H9 (cell line): ENCODE measurements at regions not wholly inside any gene's neighbourhood (a gene's known extent, or its start where the extent isn't known, plus 50 kb on each side); places are given as distances from the start of the nearest gene placed in this dataset.

Experiments
- DNase-seq: peaks from one replicate; pipeline ENCODE4 v3.0.0-alpha.2; 2017
- H2AFZ ChIP-seq: one replicate; pipeline ENCODE4 v1.6.1; 2013; ENCODE audit warnings: mild to moderate bottlenecking, low read length, control low read depth, moderate library complexity
- H2AK5ac ChIP-seq: 2 replicates; pipeline ENCODE4 v1.6.1; 2013; ENCODE audit warnings: low read length, control low read depth, mixed read lengths; ENCODE audit not compliant: insufficient read length
- H2BK120ac ChIP-seq: one replicate; pipeline ENCODE4 v1.6.1; 2013; ENCODE audit warnings: low read depth, mild to moderate bottlenecking, low read length, control low read depth, inconsistent platforms; ENCODE audit not compliant: poor library complexity, severe bottlenecking
- H2BK12ac ChIP-seq: 2 replicates; pipeline ENCODE4 v1.6.1; 2013; ENCODE audit warnings: low read length, control low read depth, mixed read lengths, low read depth; ENCODE audit not compliant: insufficient read length
- H2BK15ac ChIP-seq: 2 replicates; pipeline ENCODE4 v1.6.1; 2013; ENCODE audit warnings: low read depth, low read length, control low read depth
- H2BK20ac ChIP-seq: one replicate; pipeline ENCODE4 v1.6.1; 2013; ENCODE audit warnings: low read depth, mild to moderate bottlenecking, low read length, control low read depth, inconsistent platforms; ENCODE audit not compliant: poor library complexity, severe bottlenecking
- H2BK5ac ChIP-seq: 2 replicates; pipeline ENCODE4 v1.6.1; 2013; ENCODE audit warnings: low read length, control low read depth, mixed read lengths; ENCODE audit not compliant: insufficient read length
- H3K14ac ChIP-seq: 2 replicates; pipeline ENCODE4 v1.6.1; 2013; ENCODE audit warnings: low read length, control low read depth; ENCODE audit not compliant: insufficient read depth
- H3K18ac ChIP-seq: 2 replicates; pipeline ENCODE4 v1.6.1; 2013; ENCODE audit warnings: low read depth, mild to moderate bottlenecking, mixed read lengths, low read length, control low read depth; ENCODE audit not compliant: insufficient read length
- H3K23ac ChIP-seq: 2 replicates; pipeline ENCODE4 v1.6.1; 2013; ENCODE audit warnings: low read length, control low read depth, mixed read lengths, low read depth; ENCODE audit not compliant: insufficient read length
- H3K23me2 ChIP-seq: 2 replicates; pipeline ENCODE4 v1.6.1; 2013; ENCODE audit warnings: low read depth, mild to moderate bottlenecking, mixed read lengths, low read length, control low read depth; ENCODE audit not compliant: insufficient read length, poor library complexity, severe bottlenecking
- H3K27ac ChIP-seq: 2 replicates; pipeline ENCODE4 v1.5.1; 2013; ENCODE audit warnings: low read length, control low read depth, mixed read lengths, low read depth; ENCODE audit not compliant: insufficient read length
- H3K27me3 ChIP-seq: 2 replicates; pipeline ENCODE4 v1.6.1; 2013; ENCODE audit warnings: low read length, control low read depth, inconsistent platforms; ENCODE audit not compliant: insufficient read depth
- H3K4ac ChIP-seq: 2 replicates; pipeline ENCODE4 v1.6.1; 2013; ENCODE audit warnings: low read depth, mild to moderate bottlenecking, control low read depth, inconsistent platforms, low read length, moderate library complexity
- H3K4me1 ChIP-seq: 2 replicates; pipeline ENCODE4 v1.6.1; 2013; ENCODE audit warnings: low read length, control low read depth, inconsistent platforms; ENCODE audit not compliant: insufficient read depth
- H3K4me2 ChIP-seq: 2 replicates; pipeline ENCODE4 v1.6.1; 2013; ENCODE audit warnings: low read length, control low read depth, mixed read lengths; ENCODE audit not compliant: insufficient read length, insufficient read depth
- H3K56ac ChIP-seq: 2 replicates; pipeline ENCODE4 v1.6.1; 2013; ENCODE audit warnings: low read depth, mild to moderate bottlenecking, mixed read lengths, low read length, control low read depth; ENCODE audit not compliant: insufficient read length
- H3K79me1 ChIP-seq: 2 replicates; pipeline ENCODE4 v1.6.1; 2013; ENCODE audit warnings: low read depth, mild to moderate bottlenecking, moderate library complexity, low read length, control low read depth, inconsistent platforms; ENCODE audit not compliant: insufficient read depth, poor library complexity, severe bottlenecking
- H3K79me2 ChIP-seq: 2 replicates; pipeline ENCODE4 v1.6.1; 2013; ENCODE audit warnings: low read length, control low read depth, inconsistent platforms; ENCODE audit not compliant: insufficient read depth
- H3K9ac ChIP-seq: 2 replicates; pipeline ENCODE4 v1.6.1; 2013; ENCODE audit warnings: low read length, control low read depth, mixed read lengths; ENCODE audit not compliant: insufficient read length; ENCODE audit errors: extremely low read depth
- H3K9me3 ChIP-seq: one replicate; pipeline ENCODE4 v1.6.1; 2013; ENCODE audit warnings: low read depth, low read length, inconsistent platforms; ENCODE audit not compliant: control insufficient read depth
- H3T11ph ChIP-seq: one replicate; pipeline ENCODE4 v1.6.1; 2013; ENCODE audit warnings: mild to moderate bottlenecking, low read length, control low read depth, inconsistent platforms
- H4K20me1 ChIP-seq: one replicate; pipeline ENCODE4 v1.6.1; 2013; ENCODE audit not compliant: control insufficient read depth, insufficient read length, insufficient read depth
- H4K5ac ChIP-seq: 2 replicates; pipeline ENCODE4 v1.6.1; 2013; ENCODE audit warnings: low read depth, mild to moderate bottlenecking, mixed read lengths, low read length, control low read depth; ENCODE audit not compliant: insufficient read length
- H4K8ac ChIP-seq: replicated peaks from 2 replicates; pipeline ENCODE4 v1.6.1; 2013; ENCODE audit warnings: low read length, control low read depth, mixed read lengths, low read depth; ENCODE audit not compliant: insufficient read length
- H4K91ac ChIP-seq: 2 replicates; pipeline ENCODE4 v1.6.1; 2013; ENCODE audit warnings: low read depth, mild to moderate bottlenecking, moderate library complexity, mixed read lengths, low read length, control low read depth; ENCODE audit not compliant: insufficient read length
- H3K27ac Mint-ChIP-seq, 3 experiments: 2 replicates in 2 of 3; 3 replicates in 1 of 3; pipeline ENCODE4 v1.8.0; 2020 to 2021; ENCODE audit warnings: mixed read lengths in 3 of 3, mild to moderate bottlenecking in 1 of 3, moderate library complexity in 1 of 3
- H3K27me3 Mint-ChIP-seq: 2 replicates; pipeline ENCODE4 v1.8.0; 2021; ENCODE audit warnings: low read depth, mild to moderate bottlenecking, moderate library complexity, mixed read lengths
- H3K36me3 Mint-ChIP-seq, 3 experiments: 2 replicates in 2 of 3; 3 replicates in 1 of 3; pipeline ENCODE4 v1.8.0; 2020 to 2021; ENCODE audit warnings: low read depth in 3 of 3, mixed read lengths in 3 of 3; ENCODE audit not compliant: insufficient read depth in 1 of 3
- H3K4me1 Mint-ChIP-seq, 2 experiments: 2 replicates each; pipeline ENCODE4 v1.8.0; 2020; ENCODE audit warnings: mixed read lengths in 2 of 2
- H3K4me3 Mint-ChIP-seq, 2 experiments: 2 replicates in 1 of 2; 3 replicates in 1 of 2; pipeline ENCODE4 v1.8.0; 2020 to 2021; ENCODE audit warnings: mild to moderate bottlenecking in 2 of 2, mixed read lengths in 2 of 2, moderate library complexity in 1 of 2
- H3K9me3 Mint-ChIP-seq, 2 experiments: 2 replicates in 1 of 2; 3 replicates in 1 of 2; pipeline ENCODE4 v1.8.0; 2020; ENCODE audit warnings: mild to moderate bottlenecking in 2 of 2, mixed read lengths in 2 of 2, moderate library complexity in 1 of 2
- CTCF ChIP-seq: fragments of 200-600 bp; sonication (generic); conservative IDR thresholded peaks from 3 replicates; pipeline ENCODE4 v1.8.0; 2021; ENCODE audit warnings: antibody characterized with exemption, mild to moderate bottlenecking
- WGBS: extraction: QIAGEN DNeasy Blood & Tissue Kit; methylation state at CpG from one replicate; pipeline ENCODE4 v1.1.7; 2013; ENCODE audit warnings: missing lambda C conversion rate, low lambda C conversion rate, mixed read lengths; ENCODE audit not compliant: insufficient read length; ENCODE audit errors: extremely low coverage; 5-methylcytosine and 5-hydroxymethylcytosine counted together

DNA sequence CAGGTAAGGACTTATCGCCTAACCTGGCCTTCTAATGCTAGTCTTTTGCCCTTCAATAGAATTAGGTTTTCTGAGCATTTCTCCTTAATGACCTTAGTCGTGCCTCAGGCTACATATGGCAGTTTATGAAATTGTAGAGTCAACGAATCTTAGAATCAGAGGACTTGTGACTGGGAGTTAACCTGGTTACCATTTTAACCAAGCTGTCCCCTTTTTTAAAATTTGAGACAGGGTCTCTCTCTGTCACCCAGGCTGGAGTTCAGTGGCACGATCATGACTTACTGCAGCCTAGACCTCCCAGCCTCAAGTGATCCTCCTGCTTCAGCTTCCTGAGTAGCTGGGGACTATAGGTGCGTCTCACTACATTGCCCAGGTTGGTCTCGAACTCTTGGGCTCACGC, 53.5 kb upstream of the DMRTB1 start:
- no peak overlapping the region for H2BK20ac ChIP-seq
- TF ChIP-seq CTCF: no peak
- no peaks in the 10 kb centered on the region; the same call in 1 of the 2 replicates for H3K27me3 ChIP-seq
- H2BK15ac ChIP-seq: no peak overlapping the region
- H2BK120ac ChIP-seq: no peak overlapping the region
- H3K4ac ChIP-seq: no peak overlapping the region
- no peaks in the 10 kb centered on the region for H4K20me1 ChIP-seq
- no peak for DNase-seq
- H3K14ac ChIP-seq: no peak overlapping the region
- H3K4me2 ChIP-seq: no peak overlapping the region
- WGBS: no CpG with 5 or more reads among the region's 7 CpGs
- H4K5ac ChIP-seq: no peak overlapping the region
- no peak overlapping the region for H2AK5ac ChIP-seq
- no peak overlapping the region for H3K27ac ChIP-seq
- no peaks in the 10 kb centered on the region for H3K4me1 ChIP-seq
- Mint-ChIP-seq H3K4me1 (peaks cover 10 to 19% of the 10 kb centered on the region in 2 experiments), H3K27ac (no peak overlapping the region), H3K27me3 (peaks cover 23% of the 10 kb centered on the region), H3K4me3 (no peak overlapping the region), H3K9me3 (peaks cover 0 to 4% of the 10 kb centered on the region in 2 experiments; a peak in 2 of 5 replicates), H3K36me3 (peaks cover 0 to 7% (median 3%) of the 10 kb centered on the region in 3 experiments; a peak in 4 of 7 replicates)
- H3K56ac ChIP-seq: no peak overlapping the region
- H3T11ph ChIP-seq: no peak overlapping the region
- H3K9ac ChIP-seq: no peak overlapping the region
- H2BK12ac ChIP-seq: no peak overlapping the region
- H4K91ac ChIP-seq: no peak overlapping the region
- no peaks in the 10 kb centered on the region for H3K79me1 ChIP-seq
- H4K8ac ChIP-seq: no peak overlapping the region
- no peak overlapping the region for H3K18ac ChIP-seq
- no peak overlapping the region for H2AFZ ChIP-seq
- no peaks in the 10 kb centered on the region for H3K79me2 ChIP-seq
- H3K23ac ChIP-seq: no peak overlapping the region
- no peaks in the 10 kb centered on the region for H3K9me3 ChIP-seq
- no peak overlapping the region for H2BK5ac ChIP-seq
- H3K23me2 ChIP-seq: no peaks in the 10 kb centered on the region
